ENCODE measurements at regions not wholly inside any gene's neighbourhood (a gene's known extent, or its start where the extent isn't known, plus 50 kb on each side); places are given as distances from the start of the nearest gene placed in this dataset.
A peak's percentile ranks its signal among the peaks of the same experiment; 100 is the strongest.

DNA sequence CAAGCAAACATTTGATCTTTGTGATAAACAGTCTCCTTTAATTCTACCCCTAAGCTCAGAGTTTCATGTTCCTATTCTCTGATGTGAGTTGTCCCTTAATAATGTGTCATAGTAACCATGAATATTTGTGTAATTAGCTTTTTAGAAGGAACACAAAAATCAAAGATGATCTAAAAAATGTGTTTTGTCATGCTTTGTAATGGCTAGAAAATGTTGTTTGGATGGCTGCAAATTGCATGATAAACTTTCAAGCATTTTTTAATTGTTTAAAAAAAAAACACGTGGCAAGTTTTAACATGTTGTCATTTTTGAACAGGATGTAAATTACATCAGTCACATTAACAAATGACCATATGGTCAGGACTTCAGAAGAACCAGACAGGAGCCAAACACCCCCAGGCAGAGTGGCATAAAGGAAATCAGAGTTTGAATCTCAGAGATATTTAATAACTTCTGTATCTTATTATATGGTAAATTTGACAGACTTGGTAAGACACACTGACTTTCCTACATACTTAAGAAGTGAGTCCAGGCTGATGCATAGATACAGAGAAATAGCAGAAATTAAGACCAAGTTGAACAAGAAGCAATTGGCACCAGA lies 223.9 kb upstream of the VEGFC start:
- no peaks in the 10 kb centered on the region for H3K4me1 ChIP-seq (ENCODE audit: low read depth)
- no peaks in the 10 kb centered on the region for H3K27me3 ChIP-seq
- H3K9me3 ChIP-seq (ENCODE audit: low read depth) = no peaks in the 10 kb centered on the region
- no peak overlapping the region for H3K4me3 ChIP-seq
- H3K27ac ChIP-seq = no peak overlapping the region
- TF ChIP-seq, protein P1, sequence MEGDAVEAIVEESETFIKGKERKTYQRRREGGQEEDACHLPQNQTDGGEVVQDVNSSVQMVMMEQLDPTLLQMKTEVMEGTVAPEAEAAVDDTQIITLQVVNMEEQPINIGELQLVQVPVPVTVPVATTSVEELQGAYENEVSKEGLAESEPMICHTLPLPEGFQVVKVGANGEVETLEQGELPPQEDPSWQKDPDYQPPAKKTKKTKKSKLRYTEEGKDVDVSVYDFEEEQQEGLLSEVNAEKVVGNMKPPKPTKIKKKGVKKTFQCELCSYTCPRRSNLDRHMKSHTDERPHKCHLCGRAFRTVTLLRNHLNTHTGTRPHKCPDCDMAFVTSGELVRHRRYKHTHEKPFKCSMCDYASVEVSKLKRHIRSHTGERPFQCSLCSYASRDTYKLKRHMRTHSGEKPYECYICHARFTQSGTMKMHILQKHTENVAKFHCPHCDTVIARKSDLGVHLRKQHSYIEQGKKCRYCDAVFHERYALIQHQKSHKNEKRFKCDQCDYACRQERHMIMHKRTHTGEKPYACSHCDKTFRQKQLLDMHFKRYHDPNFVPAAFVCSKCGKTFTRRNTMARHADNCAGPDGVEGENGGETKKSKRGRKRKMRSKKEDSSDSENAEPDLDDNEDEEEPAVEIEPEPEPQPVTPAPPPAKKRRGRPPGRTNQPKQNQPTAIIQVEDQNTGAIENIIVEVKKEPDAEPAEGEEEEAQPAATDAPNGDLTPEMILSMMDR (IDR thresholded peaks at IDR 0.05; ENCODE audit: low read depth, low read length) = no peak
- no peak for DNase-seq (ENCODE audit: low read depth in 1 of 2, low spot score in 1 of 2)
- H3K36me3 ChIP-seq = no peaks in the 10 kb centered on the region

DNA sequence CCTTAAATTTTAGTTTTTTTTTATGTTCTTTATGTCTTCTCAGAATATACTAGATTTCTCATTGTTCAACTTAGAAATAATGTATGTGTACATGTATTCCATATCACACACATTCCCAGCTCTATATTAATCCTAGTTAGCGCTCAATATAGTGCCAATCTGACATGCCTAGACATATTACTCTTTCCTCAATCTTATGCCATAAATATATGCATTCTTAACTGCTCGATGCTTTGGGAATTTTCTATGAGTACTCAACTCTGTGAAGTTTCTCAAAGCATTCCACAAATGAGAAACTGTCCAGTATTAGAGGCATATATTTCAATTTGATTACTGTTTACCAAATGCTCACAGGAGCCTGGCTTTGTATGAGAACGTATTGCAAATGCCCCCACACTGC lies 231.2 kb upstream of the VEGFC start:
- H3K9me3 ChIP-seq (ENCODE audit: low read depth) = no peaks in the 10 kb centered on the region
- no peak for DNase-seq (ENCODE audit: low read depth in 1 of 2, low spot score in 1 of 2)
- H3K4me3 ChIP-seq = no peak overlapping the region
- no peak overlapping the region for H3K27ac ChIP-seq
- H3K4me1 ChIP-seq (ENCODE audit: low read depth) = no peaks in the 10 kb centered on the region
- TF ChIP-seq, protein P1 (IDR thresholded peaks at IDR 0.05; ENCODE audit: low read depth, low read length) = no peak
- H3K36me3 ChIP-seq = no peaks in the 10 kb centered on the region
- no peaks in the 10 kb centered on the region for H3K27me3 ChIP-seq

DNA sequence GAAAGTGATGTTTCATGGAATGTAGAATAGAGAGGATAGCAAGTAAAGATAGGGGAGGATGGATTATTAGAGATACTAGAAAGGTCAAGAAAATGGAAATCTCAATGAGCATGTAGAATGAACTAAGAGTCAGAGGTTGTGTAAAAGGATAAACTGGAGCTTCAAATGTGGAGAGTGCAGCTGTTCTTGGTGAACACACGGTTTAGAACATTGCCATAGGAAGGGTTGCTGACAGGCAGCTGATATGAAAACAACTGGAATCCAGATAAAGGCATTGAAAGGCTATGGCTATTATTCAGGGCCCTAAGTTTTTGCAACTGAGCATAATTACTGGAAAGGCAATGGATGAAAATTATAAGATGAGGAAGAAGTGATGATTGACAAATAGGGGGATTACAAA lies 239.6 kb upstream of the VEGFC start:
- DNase-seq (ENCODE audit: low read depth in 1 of 2, low spot score in 1 of 2) = peak in 1 of 2 donors; percentile 33
- Histone ChIP-seq H3K4me1 (ENCODE audit: low read depth) (no peaks in the 10 kb centered on the region), H3K27me3 (no peaks in the 10 kb centered on the region), H3K27ac (no peak overlapping the region), H3K9me3 (ENCODE audit: low read depth) (no peaks in the 10 kb centered on the region), H3K36me3 (no peaks in the 10 kb centered on the region), H3K4me3 (no peak overlapping the region)
- TF ChIP-seq, protein P1 (IDR thresholded peaks at IDR 0.05; ENCODE audit: low read depth, low read length) = no peak

DNA sequence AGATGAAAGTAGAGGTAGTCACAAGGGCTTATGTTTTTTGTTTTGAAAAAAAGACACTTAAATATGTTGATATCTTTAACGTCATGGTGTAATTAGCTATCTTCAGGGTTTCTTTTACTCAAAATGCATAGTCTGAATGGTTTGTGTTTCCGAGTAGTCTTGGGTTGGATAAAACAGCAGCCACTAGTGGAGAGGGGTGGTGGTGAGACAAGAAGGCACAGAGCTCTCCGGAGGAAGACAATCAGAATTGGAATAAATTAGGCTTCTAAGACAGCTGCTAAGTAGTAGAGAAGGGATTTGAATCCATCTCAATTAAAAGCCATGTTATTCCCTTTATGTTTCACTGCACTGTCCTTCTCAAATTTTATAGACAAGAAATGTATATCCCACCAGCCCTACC lies 240.4 kb upstream of the VEGFC start:
- no peak for DNase-seq (ENCODE audit: low read depth in 1 of 2, low spot score in 1 of 2)

DNA sequence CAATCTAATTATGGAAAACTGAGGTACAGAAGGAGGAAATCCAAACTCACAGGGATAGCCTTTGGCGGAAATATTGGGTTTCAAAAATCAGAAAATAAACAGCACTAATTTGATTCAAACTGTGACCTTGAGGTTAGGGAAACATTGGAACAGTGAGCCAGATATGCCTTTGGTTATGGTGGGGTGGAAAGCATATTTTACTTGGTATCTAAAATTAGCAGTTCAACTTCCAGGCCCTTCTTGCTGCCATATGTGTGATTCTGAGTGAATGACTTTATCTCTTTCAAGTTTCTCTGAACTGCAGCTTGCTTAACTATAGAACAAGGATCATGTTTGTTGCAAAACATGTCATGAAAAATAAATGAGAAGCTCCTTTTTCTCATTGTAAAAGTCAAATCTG lies 240.9 kb upstream of the VEGFC start:
- Histone ChIP-seq H3K27me3 (no peaks in the 10 kb centered on the region), H3K4me3 (no peak overlapping the region), H3K27ac (no peak overlapping the region), H3K4me1 (ENCODE audit: low read depth) (no peaks in the 10 kb centered on the region), H3K9me3 (ENCODE audit: low read depth) (no peaks in the 10 kb centered on the region), H3K36me3 (no peaks in the 10 kb centered on the region)
- TF ChIP-seq, protein P1 (IDR thresholded peaks at IDR 0.05; ENCODE audit: low read depth, low read length) = no peak
- DNase-seq (ENCODE audit: low read depth in 1 of 2, low spot score in 1 of 2) = no peak

More for the DNA sequence above, 240.4 kb upstream of the VEGFC start:
- TF ChIP-seq, protein P1 (IDR thresholded peaks at IDR 0.05; ENCODE audit: low read depth, low read length) = peak; percentile 8
- H3K9me3 ChIP-seq (ENCODE audit: low read depth) = no peaks in the 10 kb centered on the region
- H3K36me3 ChIP-seq = no peaks in the 10 kb centered on the region
- H3K4me3 ChIP-seq = no peak overlapping the region
- no peaks in the 10 kb centered on the region for H3K27me3 ChIP-seq
- no peak overlapping the region for H3K27ac ChIP-seq
- no peaks in the 10 kb centered on the region for H3K4me1 ChIP-seq (ENCODE audit: low read depth)
